SK-N-MC (cell line): ENCODE measurements at regions not wholly inside any gene's neighbourhood (a gene's known extent, or its start where the extent isn't known, plus 50 kb on each side); places are given as distances from the start of the nearest gene placed in this dataset.
A peak's percentile ranks its signal among the peaks of the same experiment; 100 is the strongest.
"Not testable (repeated sequence)": the region's sequence is repeated elsewhere in the genome, so short reads cannot be mapped to it uniquely, and the experiment has no call there.

Experiments
- DNase-seq: peaks from one replicate; pipeline ENCODE4 v3.0.0-alpha.2; 2011; ENCODE audit warnings: low read depth, low spot score
- H3K27ac ChIP-seq: fragments of 200-600 bp; sonication (generic); 2 replicates; pipeline ENCODE4 v1.5.1; 2016; ENCODE audit warnings: mixed run types
- H3K36me3 ChIP-seq: fragments of 200-600 bp; sonication (generic); 2 replicates; pipeline ENCODE4 v1.6.1; 2017; ENCODE audit warnings: antibody characterized with exemption, low read length, mixed read lengths; ENCODE audit not compliant: insufficient read depth
- H3K4me3 ChIP-seq: fragments of 200-600 bp; sonication (generic); 2 replicates; pipeline ENCODE4 v1.5.1; 2016
- H3K9ac ChIP-seq: fragments of 200-600 bp; sonication (generic); 2 replicates; pipeline ENCODE4 v1.8.0; 2017; ENCODE audit warnings: mixed run types, mixed read lengths; ENCODE audit not compliant: insufficient read length
- H3K9me3 ChIP-seq: fragments of 200-600 bp; sonication (generic); 2 replicates; pipeline ENCODE4 v1.6.1; 2017; ENCODE audit warnings: low read depth, mild to moderate bottlenecking, antibody characterized with exemption, low read length, moderate library complexity, mixed read lengths
- EZH2 ChIP-seq: fragments of 200-600 bp; sonication (generic); IDR thresholded peaks from one replicate; pipeline ENCODE4 v1.6.1; 2017; ENCODE audit warnings: antibody characterized with exemption
- FOXP2 ChIP-seq: optimal IDR thresholded peaks from 2 replicates; pipeline ENCODE3; 2011; ENCODE audit warnings: mild to moderate bottlenecking, moderate library complexity; ENCODE audit not compliant: insufficient read depth; ENCODE audit errors: extremely low read length, control extremely low read depth
- POLR2AphosphoS5 ChIP-seq: IDR thresholded peaks from 2 replicates; pipeline ENCODE4 v1.6.1; 2012; ENCODE audit warnings: mild to moderate bottlenecking, low read depth, low read length, borderline replicate concordance

GRCh38 chr6:94845742-94846141, 731.6 kb upstream of the MANEA start:
- Histone ChIP-seq H3K4me3 (no peak overlapping the region), H3K27ac (peak overlapping the region; percentile 7; the same call in 1 of the 2 replicates), H3K9ac (no peak overlapping the region), H3K9me3 (no peaks in the 10 kb centered on the region), H3K36me3 (no peaks in the 10 kb centered on the region)
- DNase-seq, result no peak
- TF ChIP-seq POLR2AphosphoS5 (no peak), EZH2 (no peak), FOXP2 (no peak)

GRCh38 chr6:94835264-94835663, 742.1 kb upstream of the MANEA start:
- Histone ChIP-seq H3K36me3 (no peaks in the 10 kb centered on the region), H3K9me3 (no peaks in the 10 kb centered on the region), H3K9ac (no peak overlapping the region), H3K27ac (no peak overlapping the region), H3K4me3 (no peak overlapping the region)
- no peak for DNase-seq
- no peak for TF ChIP-seq EZH2
- no peak for TF ChIP-seq POLR2AphosphoS5
- TF ChIP-seq FOXP2, result no peak

DNA sequence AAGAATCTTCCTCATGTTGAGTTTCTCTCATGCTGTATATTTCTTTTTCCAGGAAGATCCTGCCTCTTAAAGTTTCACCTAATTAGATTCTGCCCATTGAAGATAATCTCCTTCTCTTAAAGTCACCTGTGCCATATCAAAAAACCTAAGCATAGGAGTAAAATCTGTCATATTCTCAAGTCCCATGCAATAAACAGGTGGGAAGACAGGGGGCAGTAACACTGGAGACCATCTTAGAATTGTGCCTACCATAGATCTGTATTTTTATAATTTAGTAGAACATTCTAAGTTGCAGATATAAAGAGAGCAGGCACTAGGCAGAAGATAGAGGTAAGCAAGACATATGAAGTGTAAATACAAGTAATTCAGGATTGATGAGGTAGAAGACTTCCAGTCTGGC, 763.5 kb upstream of the MANEA start:
- TF ChIP-seq FOXP2, result no peak
- no peak for TF ChIP-seq EZH2
- TF ChIP-seq POLR2AphosphoS5, result no peak
- H3K4me3 ChIP-seq, result no peak overlapping the region
- H3K9me3 ChIP-seq, result no peaks in the 10 kb centered on the region
- no peak overlapping the region for H3K27ac ChIP-seq
- no peak overlapping the region for H3K9ac ChIP-seq
- H3K36me3 ChIP-seq, result no peaks in the 10 kb centered on the region
- DNase-seq, result no peak

- no peak overlapping the region for H3K9ac ChIP-seq
- no peaks in the 10 kb centered on the region for H3K36me3 ChIP-seq
- H3K4me3 ChIP-seq, result no peak overlapping the region
- H3K9me3 ChIP-seq, result no peaks in the 10 kb centered on the region
- H3K27ac ChIP-seq, result no peak overlapping the region
- DNase-seq, result no peak
- TF ChIP-seq EZH2, result no peak
- no peak for TF ChIP-seq POLR2AphosphoS5
- no peak for TF ChIP-seq FOXP2
These were observed 776.0 kb upstream of the MANEA start for GRCh38 chr6:94801344-94801743.

DNA sequence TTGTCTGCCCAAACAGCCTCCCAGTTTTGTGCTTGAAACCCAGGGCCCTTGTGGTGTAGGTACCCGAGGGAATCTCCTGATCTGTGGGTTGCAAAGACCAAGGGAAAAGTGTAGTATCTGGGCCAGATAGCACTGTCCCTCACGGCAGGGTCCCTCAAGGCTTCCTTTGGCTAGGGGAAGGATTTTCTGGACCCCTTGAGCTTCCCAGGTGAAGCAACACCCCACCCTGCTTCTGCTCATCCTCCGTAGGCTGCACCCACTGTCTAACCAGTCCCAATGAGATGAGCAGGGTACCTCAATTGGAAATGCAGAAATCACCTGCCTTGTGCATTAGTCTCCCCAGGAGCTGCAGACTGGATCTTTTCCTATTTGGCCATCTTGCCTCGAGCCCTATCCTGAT, 791.8 kb upstream of the MANEA start:
- Histone ChIP-seq H3K27ac (no peak overlapping the region), H3K4me3 (no peak overlapping the region), H3K9ac (no peak overlapping the region), H3K36me3 (no peaks in the 10 kb centered on the region), H3K9me3 (no peaks in the 10 kb centered on the region)
- no peak for DNase-seq
- no peak for TF ChIP-seq EZH2

DNA sequence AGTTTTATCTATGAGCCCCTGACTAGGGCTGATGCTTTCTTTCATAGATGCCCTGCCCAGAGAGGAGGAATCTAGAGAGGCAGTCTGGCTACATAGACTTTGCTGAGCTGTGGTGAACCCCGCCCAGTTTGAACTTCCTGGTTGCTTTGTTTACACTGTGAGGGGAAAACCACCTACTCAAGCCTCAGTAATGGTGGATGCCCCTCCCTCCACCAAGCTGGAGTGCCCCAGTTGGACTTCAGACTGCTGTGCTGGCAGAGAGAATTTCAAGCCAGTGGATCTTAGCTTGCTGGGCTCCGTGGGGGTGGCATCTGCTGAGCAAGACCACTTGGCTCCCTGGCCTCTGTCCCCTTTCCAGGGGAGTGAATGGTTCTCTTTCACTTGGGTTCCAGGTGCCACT, 792.3 kb upstream of the MANEA start:
- H3K9me3 ChIP-seq, H3K36me3 ChIP-seq, H3K4me3 ChIP-seq, DNase-seq, H3K9ac ChIP-seq, H3K27ac ChIP-seq: not testable (repeated sequence)

GRCh38 chr6:94769197-94769596, 808.1 kb upstream of the MANEA start:
- no peak overlapping the region for H3K4me3 ChIP-seq
- no peak overlapping the region for H3K27ac ChIP-seq
- H3K9ac ChIP-seq, result no peak overlapping the region
- no peaks in the 10 kb centered on the region for H3K9me3 ChIP-seq
- no peak for DNase-seq
- TF ChIP-seq EZH2 (no peak), POLR2AphosphoS5 (no peak), FOXP2 (no peak)
- H3K36me3 ChIP-seq, result no peaks in the 10 kb centered on the region

DNA sequence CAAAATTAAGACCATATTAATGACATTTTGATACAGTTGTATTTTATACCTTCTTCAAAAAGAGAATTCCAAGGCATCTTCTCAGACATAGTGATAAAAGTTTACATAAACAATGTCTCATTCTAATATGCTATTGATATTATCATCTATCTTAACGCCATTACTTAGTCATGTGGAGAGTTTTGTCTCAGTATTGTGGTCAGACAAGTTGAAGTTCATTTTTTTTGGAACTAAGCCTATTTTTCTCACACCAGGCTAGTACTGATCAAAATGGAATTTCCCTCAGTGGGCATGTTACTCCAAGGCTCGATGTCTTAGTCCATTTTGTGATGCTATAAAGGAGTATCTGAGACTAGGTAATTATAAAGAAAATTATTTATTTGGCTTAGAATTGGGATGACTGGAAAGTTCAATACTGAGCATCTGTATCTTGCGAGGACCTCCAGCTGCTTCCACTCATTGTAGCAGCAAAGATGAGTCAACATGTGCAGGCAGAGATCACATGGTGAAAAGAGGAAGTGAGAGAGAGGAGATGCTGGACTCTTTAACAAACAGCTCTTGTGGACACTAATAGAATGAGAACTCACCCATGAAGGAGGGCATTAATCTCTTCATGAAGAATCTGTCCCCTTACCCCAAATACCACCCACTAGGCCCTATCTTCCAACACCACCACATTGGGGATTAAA, 825.5 kb upstream of the MANEA start:
- Histone ChIP-seq H3K9ac (no peak overlapping the region), H3K9me3 (no peaks in the 10 kb centered on the region), H3K4me3 (no peak overlapping the region), H3K36me3 (no peaks in the 10 kb centered on the region), H3K27ac (no peak overlapping the region)
- no peak for DNase-seq
- no peak for TF ChIP-seq FOXP2
- TF ChIP-seq EZH2, result no peak
- no peak for TF ChIP-seq POLR2AphosphoS5

DNA sequence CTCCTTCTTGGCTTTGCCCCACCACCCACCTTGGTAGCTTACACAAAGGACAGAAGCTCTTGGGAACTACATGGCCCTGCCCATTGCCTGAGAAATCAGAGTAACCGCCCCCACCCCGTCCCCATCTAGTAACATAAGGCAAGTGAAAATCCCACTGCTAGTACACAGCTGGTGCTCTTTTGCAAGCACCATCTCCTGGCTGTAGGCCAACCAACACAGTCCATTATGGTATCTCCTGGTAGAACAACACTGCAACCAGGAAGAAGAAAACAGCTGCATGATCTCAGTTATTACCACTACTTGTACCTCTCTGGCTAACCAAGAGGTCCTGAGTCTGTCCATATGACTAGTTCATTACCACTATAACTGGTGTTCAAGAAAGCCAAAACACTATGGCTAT, 841.1 kb upstream of the MANEA start:
- Histone ChIP-seq H3K9me3 (no peaks in the 10 kb centered on the region), H3K36me3 (no peaks in the 10 kb centered on the region), H3K9ac (no peak overlapping the region), H3K27ac (no peak overlapping the region), H3K4me3 (no peak overlapping the region)
- no peak for DNase-seq
- no peak for TF ChIP-seq FOXP2
- no peak for TF ChIP-seq POLR2AphosphoS5
- no peak for TF ChIP-seq EZH2
